Neutrophil (primary cell): ENCODE measurements at regions not wholly inside any gene's neighbourhood (a gene's known extent, or its start where the extent isn't known, plus 50 kb on each side); places are given as distances from the start of the nearest gene placed in this dataset.

Source experiments
- H3K27ac ChIP-seq: fragments of 200-600 bp; sonication (generic); 2 replicates; pipeline ENCODE4 v1.5.1; 2016; ENCODE audit warnings: mild to moderate bottlenecking, moderate library complexity
- H3K27me3 ChIP-seq: fragments of 200-600 bp; sonication (generic); 2 replicates; pipeline ENCODE4 v1.6.0; 2016; ENCODE audit warnings: mild to moderate bottlenecking
- H3K36me3 ChIP-seq: fragments of 200-600 bp; sonication (generic); 2 replicates; pipeline ENCODE4 v1.5.1; 2017
- H3K4me1 ChIP-seq, 2 experiments: fragments of 200-600 bp in 1 of 2; sonication (generic) in 1 of 2; 1 replicate in 1 of 2; 2 replicates in 1 of 2; pipeline versions ENCODE4 v1.5.1 to v1.6.1; 2013 to 2016; ENCODE audit warnings: low read depth in 1 of 2, low read length in 1 of 2, mild to moderate bottlenecking in 1 of 2, moderate library complexity in 1 of 2; ENCODE audit not compliant: control insufficient read depth in 1 of 2, insufficient read depth in 1 of 2
- H3K4me3 ChIP-seq, 2 experiments: fragments of 200-600 bp in 1 of 2; sonication (generic) in 1 of 2; 1 replicate in 1 of 2; 2 replicates in 1 of 2; pipeline ENCODE4 v1.5.1; 2013 to 2016; ENCODE audit warnings: low read depth in 1 of 2, low read length in 1 of 2, mild to moderate bottlenecking in 1 of 2, moderate library complexity in 1 of 2
- H3K9me3 ChIP-seq: fragments of 200-600 bp; sonication (generic); 2 replicates; pipeline ENCODE4 v1.5.1; 2016
- TF ChIP-seq, protein P1 (sequence below): fragments of 200-600 bp; sonication (generic); IDR thresholded peaks from 2 replicates; pipeline ENCODE4 v1.5.1; 2016; ENCODE audit warnings: antibody characterized with exemption

DNA sequence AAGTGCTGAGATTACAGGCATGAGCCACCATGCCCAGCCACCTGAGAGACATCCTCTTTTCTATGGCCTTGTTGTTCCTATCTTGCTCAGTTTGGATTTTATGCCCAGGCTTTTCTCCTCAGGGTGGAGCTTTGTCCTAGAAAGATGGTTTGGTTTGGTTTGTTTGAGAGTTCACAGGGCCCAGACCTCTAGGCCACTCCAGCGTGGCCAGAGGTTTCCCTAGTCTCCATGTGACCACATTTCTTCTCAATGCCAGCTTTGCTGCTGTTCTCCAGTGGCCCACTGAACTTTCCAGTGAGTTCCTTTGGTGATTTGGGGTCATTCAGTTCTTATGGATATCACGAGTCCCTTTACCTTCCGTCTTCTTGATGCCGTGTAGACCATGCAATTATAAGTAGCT is 92.6 kb upstream of the SERBP1 start:
- H3K36me3 ChIP-seq, result no peaks in the 10 kb centered on the region
- no peak overlapping the region for H3K4me3 ChIP-seq
- no peaks in the 10 kb centered on the region for H3K27me3 ChIP-seq
- H3K4me1 ChIP-seq, result no peaks in the 10 kb centered on the region
- TF ChIP-seq, protein P1, sequence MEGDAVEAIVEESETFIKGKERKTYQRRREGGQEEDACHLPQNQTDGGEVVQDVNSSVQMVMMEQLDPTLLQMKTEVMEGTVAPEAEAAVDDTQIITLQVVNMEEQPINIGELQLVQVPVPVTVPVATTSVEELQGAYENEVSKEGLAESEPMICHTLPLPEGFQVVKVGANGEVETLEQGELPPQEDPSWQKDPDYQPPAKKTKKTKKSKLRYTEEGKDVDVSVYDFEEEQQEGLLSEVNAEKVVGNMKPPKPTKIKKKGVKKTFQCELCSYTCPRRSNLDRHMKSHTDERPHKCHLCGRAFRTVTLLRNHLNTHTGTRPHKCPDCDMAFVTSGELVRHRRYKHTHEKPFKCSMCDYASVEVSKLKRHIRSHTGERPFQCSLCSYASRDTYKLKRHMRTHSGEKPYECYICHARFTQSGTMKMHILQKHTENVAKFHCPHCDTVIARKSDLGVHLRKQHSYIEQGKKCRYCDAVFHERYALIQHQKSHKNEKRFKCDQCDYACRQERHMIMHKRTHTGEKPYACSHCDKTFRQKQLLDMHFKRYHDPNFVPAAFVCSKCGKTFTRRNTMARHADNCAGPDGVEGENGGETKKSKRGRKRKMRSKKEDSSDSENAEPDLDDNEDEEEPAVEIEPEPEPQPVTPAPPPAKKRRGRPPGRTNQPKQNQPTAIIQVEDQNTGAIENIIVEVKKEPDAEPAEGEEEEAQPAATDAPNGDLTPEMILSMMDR, result no peak
- no peak overlapping the region for H3K27ac ChIP-seq
- H3K9me3 ChIP-seq, result no peaks in the 10 kb centered on the region

DNA sequence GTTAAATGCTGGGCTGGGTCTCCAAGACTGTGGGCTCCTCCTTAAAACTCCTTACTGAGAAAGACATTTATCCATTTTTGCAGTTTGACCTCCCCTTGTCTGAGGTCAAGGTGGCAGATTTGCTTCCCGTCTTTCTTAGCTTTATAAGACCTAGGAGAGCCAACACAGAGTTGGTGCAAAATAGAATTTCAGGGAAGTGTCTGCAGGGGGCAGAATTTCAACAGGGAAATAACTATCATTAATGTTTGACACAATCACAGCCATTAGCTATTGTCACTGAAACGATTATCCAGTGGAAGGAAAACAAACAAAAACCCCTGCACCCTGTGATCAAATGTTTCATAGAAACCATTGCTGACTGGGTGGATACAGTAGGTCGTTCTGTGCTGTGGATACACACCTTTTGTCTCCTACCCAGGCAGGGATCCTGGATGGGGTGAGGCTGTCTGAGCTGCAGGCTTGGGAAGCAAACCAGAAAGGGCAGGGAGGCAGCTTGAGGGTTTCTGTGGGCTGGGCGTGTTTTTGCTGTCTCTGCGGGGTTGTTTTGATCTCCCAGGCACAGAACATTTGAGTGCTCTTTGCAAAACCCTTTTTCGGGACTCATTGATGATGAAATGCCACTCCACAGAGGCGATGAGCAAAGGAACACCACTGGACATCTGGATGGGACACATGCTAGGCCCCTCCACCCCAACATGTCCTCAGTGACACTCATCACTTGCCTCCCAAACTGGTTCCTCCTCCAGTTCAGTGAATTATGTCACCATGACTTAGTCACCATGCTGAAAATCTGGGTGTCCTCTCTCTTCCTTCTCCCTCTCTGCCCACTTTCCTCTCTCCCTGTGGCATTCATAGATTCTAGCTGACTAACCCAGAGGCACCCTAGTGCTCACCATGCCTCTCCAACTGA is 94.2 kb upstream of the SERBP1 start:
- Histone ChIP-seq H3K4me3 (no peak overlapping the region), H3K36me3 (no peaks in the 10 kb centered on the region), H3K27ac (no peak overlapping the region)

DNA sequence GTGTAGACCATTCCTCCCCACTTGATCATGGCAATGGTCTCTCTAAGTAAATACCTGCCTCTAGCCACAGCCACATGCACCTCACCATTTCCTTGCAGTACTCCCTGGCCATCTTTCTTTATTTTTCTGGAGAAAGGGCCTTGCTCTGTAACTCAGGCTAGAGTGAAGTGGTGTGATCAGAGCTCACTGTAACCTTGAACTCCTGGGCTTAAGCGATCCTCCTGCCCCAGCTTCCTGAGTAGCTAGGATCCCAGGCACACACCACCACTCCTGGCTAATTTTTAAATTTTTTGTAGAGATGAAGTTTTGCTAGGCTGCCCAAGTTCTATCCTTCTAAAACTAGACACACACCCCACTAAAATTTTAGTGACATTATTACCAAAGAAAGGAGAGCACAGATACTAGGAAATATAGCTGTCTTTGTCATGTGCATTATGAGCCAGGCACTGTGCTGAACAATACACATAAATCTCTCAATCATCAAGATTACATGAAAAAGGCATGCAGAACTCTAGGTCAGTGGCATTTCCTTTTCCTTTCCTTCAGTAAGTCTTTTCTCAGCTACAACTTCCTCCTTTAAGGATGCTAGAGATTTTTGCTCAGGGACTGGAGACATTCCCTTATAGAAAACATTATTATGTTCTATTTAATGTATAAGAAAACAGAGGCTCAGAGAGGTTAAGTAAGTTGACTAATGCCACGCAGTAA is 95.0 kb upstream of the SERBP1 start:
- Histone ChIP-seq H3K4me3 (no peak overlapping the region), H3K27ac (no peak overlapping the region), H3K27me3 (no peaks in the 10 kb centered on the region)

More for the DNA sequence above, 94.2 kb upstream of the SERBP1 start:
- Histone ChIP-seq H3K9me3 (no peaks in the 10 kb centered on the region), H3K27me3 (no peaks in the 10 kb centered on the region), H3K4me1 (no peaks in the 10 kb centered on the region)
- TF ChIP-seq, protein P1, result no peak

DNA sequence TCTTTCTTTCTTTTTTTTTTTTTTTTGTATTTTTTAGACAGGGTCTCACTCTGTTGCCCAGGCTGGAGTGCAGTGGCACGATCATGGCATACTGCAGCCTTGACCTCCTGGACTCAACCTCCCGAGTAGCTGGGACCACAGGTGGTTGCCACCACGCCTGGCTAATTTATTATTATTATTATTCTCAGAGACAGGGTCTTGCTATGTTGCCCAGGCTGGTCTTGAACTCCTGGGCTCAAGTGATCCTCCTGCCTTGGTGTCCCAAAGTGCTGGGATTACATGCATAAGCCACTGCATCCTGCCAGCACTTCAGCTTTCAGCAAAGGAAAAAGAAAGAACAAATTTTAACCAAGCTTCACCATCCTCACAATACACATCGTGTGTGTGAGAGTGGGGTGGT is 97.9 kb upstream of the SERBP1 start:
- H3K9me3 ChIP-seq, result no peaks in the 10 kb centered on the region
- H3K27me3 ChIP-seq, result no peaks in the 10 kb centered on the region
- H3K4me3 ChIP-seq, result no peak overlapping the region
- no peaks in the 10 kb centered on the region for H3K4me1 ChIP-seq
- TF ChIP-seq, protein P1, result no peak
- H3K36me3 ChIP-seq, result no peaks in the 10 kb centered on the region
- H3K27ac ChIP-seq, result no peak overlapping the region

More for the DNA sequence above, 95.0 kb upstream of the SERBP1 start:
- Histone ChIP-seq H3K9me3 (no peaks in the 10 kb centered on the region), H3K4me1 (no peaks in the 10 kb centered on the region), H3K36me3 (no peaks in the 10 kb centered on the region)
- TF ChIP-seq, protein P1, result no peak

DNA sequence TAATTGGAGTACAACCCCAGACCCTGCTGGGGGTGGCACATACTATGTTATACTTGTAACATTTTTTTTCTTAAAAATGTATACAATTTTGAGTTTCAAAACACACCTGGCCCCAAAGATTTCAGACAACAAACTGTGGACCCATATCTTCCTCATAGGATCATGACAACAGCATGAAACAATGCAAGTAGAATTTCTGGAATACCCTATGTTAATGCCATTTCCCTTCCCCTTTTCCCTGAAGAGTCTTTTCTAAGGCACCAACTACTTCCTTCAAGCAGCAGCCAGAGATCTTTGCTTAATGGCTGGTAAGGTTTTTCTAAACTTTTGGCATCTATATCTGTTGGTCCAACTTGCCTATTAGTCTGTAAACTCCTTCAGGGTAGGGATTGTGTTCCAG is 99.9 kb upstream of the SERBP1 start:
- no peaks in the 10 kb centered on the region for H3K36me3 ChIP-seq
- H3K4me3 ChIP-seq, result no peak overlapping the region
- TF ChIP-seq, protein P1, result no peak
- H3K4me1 ChIP-seq, result peaks cover 0 to under 1% of the 10 kb centered on the region in 2 experiments
- no peak overlapping the region for H3K27ac ChIP-seq
- H3K9me3 ChIP-seq, result no peaks in the 10 kb centered on the region
- H3K27me3 ChIP-seq, result no peaks in the 10 kb centered on the region
